ENCODE measurements at regions not wholly inside any gene's neighbourhood (a gene's known extent, or its start where the extent isn't known, plus 50 kb on each side); places are given as distances from the start of the nearest gene placed in this dataset.

DNA sequence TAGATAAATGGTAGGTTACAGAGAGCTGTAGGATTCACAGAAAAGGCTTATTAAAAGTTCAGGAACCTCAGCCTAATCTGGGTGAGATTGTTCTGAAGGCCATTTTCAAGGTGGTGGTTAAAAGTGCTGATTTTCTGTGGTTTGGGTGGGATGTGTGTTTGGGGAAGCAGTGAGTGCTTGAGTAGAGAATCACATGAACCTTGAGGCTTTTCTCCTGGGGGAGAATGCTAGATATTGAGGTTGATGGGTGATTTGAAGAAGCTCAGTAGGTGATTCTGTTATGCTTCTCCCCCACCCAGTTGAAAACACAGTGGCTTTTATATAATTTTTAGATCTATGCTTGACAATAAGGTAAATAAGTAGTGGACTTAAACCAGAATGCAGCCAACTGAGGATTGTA lies 420.9 kb downstream of the PCNX1 start:
- H3K4me1 Mint-ChIP-seq, result peaks cover 54% of the 10 kb centered on the region
- no peak overlapping the region for H3K4me3 Mint-ChIP-seq
- no peak for DNase-seq
- H3K27ac Mint-ChIP-seq, result no peak overlapping the region
- H3K9me3 Mint-ChIP-seq, result peaks cover 25% of the 10 kb centered on the region
- H3K36me3 Mint-ChIP-seq (ENCODE audit: low read depth), result peaks cover 36% of the 10 kb centered on the region
- peaks cover 3% of the 10 kb centered on the region for H3K27me3 Mint-ChIP-seq (ENCODE audit: low read depth, poor library complexity)
- TF ChIP-seq, protein P1, sequence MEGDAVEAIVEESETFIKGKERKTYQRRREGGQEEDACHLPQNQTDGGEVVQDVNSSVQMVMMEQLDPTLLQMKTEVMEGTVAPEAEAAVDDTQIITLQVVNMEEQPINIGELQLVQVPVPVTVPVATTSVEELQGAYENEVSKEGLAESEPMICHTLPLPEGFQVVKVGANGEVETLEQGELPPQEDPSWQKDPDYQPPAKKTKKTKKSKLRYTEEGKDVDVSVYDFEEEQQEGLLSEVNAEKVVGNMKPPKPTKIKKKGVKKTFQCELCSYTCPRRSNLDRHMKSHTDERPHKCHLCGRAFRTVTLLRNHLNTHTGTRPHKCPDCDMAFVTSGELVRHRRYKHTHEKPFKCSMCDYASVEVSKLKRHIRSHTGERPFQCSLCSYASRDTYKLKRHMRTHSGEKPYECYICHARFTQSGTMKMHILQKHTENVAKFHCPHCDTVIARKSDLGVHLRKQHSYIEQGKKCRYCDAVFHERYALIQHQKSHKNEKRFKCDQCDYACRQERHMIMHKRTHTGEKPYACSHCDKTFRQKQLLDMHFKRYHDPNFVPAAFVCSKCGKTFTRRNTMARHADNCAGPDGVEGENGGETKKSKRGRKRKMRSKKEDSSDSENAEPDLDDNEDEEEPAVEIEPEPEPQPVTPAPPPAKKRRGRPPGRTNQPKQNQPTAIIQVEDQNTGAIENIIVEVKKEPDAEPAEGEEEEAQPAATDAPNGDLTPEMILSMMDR (IDR thresholded peaks at IDR 0.05), result no peak

DNA sequence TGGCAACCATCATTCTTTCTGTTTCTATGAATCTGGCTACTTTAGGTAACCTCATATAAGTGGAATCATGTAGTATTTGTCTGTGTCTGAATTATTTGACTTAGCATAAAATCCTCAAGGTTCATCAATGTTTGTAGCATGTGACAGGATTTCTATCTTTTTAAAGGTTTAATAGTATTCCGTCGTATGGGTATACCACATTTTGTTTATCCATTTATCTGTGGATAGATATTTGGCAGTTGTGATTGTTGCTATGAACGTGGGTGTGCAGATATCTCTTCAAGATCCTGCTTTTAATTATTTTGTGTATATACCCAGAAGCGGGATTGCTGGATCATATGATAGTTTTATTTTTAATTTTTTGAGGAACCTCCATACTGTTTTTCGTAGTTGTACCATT lies 421.7 kb downstream of the PCNX1 start:
- Mint-ChIP-seq H3K36me3 (ENCODE audit: low read depth) (peaks cover 43% of the 10 kb centered on the region), H3K4me1 (peaks cover 46% of the 10 kb centered on the region), H3K9me3 (peaks cover 25% of the 10 kb centered on the region), H3K4me3 (no peak overlapping the region), H3K27me3 (ENCODE audit: low read depth, poor library complexity) (peaks cover 3% of the 10 kb centered on the region), H3K27ac (no peak overlapping the region)
- no peak for DNase-seq
- TF ChIP-seq, protein P1 (IDR thresholded peaks at IDR 0.05), result no peak

DNA sequence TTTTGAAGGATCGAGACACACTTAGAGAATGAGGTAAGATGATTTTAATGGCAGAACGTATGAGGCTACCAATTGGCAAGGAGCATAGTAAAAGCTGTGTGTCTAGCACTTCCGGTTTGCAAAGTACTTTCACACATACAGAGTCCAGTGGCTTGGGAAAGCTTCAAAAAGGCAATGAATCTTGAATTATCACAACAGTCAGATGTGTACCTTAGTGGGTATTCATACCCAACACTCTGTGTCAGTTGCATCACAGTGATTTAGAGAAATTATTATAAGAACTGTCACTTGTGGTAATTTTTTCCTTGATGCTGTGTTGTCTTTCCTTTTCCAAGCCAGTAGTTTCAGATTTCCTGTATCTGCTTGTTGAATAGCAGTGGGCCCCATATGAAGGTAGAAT lies 424.1 kb downstream of the PCNX1 start:
- no peak overlapping the region for H3K4me3 Mint-ChIP-seq
- H3K27ac Mint-ChIP-seq, result peak overlapping the region; percentile 60
- peaks cover 25% of the 10 kb centered on the region for H3K9me3 Mint-ChIP-seq
- peaks cover 62% of the 10 kb centered on the region for H3K36me3 Mint-ChIP-seq (ENCODE audit: low read depth)
- no peaks in the 10 kb centered on the region for H3K27me3 Mint-ChIP-seq (ENCODE audit: low read depth, poor library complexity)
- no peak for DNase-seq
- peaks cover 23% of the 10 kb centered on the region for H3K4me1 Mint-ChIP-seq
- TF ChIP-seq, protein P1 (IDR thresholded peaks at IDR 0.05), result no peak

DNA sequence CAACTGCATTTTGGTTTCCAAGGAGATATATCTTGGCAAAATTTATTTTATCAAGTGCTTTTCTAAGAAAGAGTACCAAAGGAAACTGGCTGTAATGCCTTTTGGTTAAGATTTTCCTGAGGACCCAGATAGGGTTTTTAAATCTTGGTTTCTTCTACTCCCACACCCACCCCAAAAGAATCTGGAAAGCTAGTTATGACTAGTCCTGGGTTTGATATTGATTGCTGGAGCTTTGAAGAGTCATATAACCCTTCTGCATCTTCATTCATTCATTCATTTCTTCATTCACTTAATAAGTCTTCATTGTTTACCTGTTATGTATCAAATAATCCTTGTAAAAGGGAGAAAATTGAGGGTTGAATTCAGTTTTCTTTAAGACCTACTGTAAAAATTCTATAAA lies 425.2 kb downstream of the PCNX1 start:
- Mint-ChIP-seq H3K27ac (no peak overlapping the region), H3K9me3 (peaks cover 29% of the 10 kb centered on the region), H3K4me3 (no peak overlapping the region), H3K4me1 (peaks cover 20% of the 10 kb centered on the region), H3K27me3 (ENCODE audit: low read depth, poor library complexity) (no peaks in the 10 kb centered on the region), H3K36me3 (ENCODE audit: low read depth) (peaks cover 72% of the 10 kb centered on the region)
- TF ChIP-seq, protein P1 (IDR thresholded peaks at IDR 0.05), result no peak
- DNase-seq, result no peak

DNA sequence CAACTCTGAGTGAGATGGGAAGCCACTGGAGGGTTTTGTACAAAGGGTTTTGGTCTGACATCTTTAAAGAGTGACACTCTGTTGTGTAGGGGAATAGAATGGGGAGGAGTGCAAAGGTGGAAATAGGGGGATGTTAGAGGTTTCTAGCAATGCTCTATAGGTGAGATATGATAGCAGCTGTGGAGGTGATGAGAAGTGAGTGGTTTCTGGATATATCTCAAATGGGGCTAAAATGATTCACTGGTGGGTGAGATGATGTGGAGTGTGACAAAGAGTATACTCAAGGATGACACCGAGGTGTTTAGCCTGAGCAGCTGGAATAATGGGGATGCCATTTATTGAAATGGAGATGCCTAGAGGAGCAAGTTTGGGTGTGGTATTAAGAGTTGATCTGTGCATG lies 426.4 kb downstream of the PCNX1 start:
- H3K4me3 Mint-ChIP-seq, result no peak overlapping the region
- H3K27me3 Mint-ChIP-seq (ENCODE audit: low read depth, poor library complexity), result no peaks in the 10 kb centered on the region
- TF ChIP-seq, protein P1 (IDR thresholded peaks at IDR 0.05), result no peak
- H3K36me3 Mint-ChIP-seq (ENCODE audit: low read depth), result peaks cover 67% of the 10 kb centered on the region
- H3K27ac Mint-ChIP-seq, result no peak overlapping the region
- peaks cover 23% of the 10 kb centered on the region for H3K9me3 Mint-ChIP-seq
- peaks cover 15% of the 10 kb centered on the region for H3K4me1 Mint-ChIP-seq
- DNase-seq, result no peak

DNA sequence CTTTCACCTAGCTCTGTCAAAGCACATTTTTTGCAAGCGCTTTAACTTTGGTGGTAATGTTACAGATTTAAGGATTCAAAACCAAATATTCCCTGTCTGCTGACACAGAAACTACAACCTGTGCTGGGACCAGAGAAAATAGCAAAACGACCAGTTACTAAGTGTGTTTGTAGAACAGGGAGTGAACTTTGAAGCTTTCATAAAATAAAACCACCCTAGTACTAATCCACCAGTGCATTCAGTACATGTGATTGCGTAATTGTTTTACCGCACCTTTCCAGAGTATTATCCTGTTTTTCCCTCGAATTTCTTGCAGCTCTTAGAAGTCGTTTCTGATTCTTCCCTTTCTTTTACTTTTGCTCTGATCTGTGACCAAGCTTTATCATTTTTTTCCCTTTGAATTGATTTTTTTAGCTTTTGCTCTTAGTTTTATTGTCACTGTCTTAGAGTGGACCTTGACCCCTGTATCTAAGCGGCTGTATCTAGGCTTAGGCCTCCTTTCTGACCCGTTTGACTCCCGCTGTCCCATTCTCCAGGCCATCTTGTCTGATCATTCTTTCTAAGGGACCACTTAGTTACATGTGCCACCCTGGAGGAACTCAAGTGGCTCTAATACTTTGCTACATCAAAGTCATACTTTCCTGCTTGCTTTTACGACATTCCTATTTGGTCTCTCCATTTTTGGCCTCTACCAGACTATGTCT lies 429.4 kb downstream of the PCNX1 start:
- Mint-ChIP-seq H3K4me1 (peaks cover 8% of the 10 kb centered on the region), H3K9me3 (peaks cover 8% of the 10 kb centered on the region), H3K4me3 (no peak overlapping the region), H3K27me3 (ENCODE audit: low read depth, poor library complexity) (no peaks in the 10 kb centered on the region), H3K36me3 (ENCODE audit: low read depth) (peaks cover 45% of the 10 kb centered on the region), H3K27ac (no peak overlapping the region)
- TF ChIP-seq, protein P1 (IDR thresholded peaks at IDR 0.05), result no peak
- DNase-seq, result no peak
